ENCODE measurements at regions not wholly inside any gene's neighbourhood (a gene's known extent, or its start where the extent isn't known, plus 50 kb on each side); places are given as distances from the start of the nearest gene placed in this dataset.

DNA sequence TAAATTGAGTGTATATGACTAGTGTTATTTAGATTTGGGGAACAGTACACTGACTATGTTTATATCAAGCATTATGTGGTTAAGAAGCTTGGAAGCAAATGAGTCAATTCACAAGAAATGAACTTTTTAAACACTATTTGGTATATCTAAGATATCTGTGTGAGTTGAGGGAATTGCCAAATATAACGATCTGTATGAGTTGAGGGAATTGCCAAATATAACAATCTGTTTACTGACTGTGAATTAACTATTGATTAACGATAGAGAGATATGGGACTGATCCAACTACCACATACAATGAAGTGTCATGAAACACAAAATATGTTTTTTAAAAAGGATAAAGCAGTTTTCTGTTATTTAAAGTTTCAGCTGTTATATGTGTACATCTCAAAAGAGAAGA, 301.4 kb downstream of the TENT4A start:
- no peak for TF ChIP-seq CTCF (IDR thresholded peaks at IDR 0.05)
- no peak for TF ChIP-seq POLR2A (IDR thresholded peaks at IDR 0.05)
